ENCODE measurements at regions not wholly inside any gene's neighbourhood (a gene's known extent, or its start where the extent isn't known, plus 50 kb on each side); places are given as distances from the start of the nearest gene placed in this dataset.
A peak's percentile ranks its signal among the peaks of the same experiment; 100 is the strongest.

DNA sequence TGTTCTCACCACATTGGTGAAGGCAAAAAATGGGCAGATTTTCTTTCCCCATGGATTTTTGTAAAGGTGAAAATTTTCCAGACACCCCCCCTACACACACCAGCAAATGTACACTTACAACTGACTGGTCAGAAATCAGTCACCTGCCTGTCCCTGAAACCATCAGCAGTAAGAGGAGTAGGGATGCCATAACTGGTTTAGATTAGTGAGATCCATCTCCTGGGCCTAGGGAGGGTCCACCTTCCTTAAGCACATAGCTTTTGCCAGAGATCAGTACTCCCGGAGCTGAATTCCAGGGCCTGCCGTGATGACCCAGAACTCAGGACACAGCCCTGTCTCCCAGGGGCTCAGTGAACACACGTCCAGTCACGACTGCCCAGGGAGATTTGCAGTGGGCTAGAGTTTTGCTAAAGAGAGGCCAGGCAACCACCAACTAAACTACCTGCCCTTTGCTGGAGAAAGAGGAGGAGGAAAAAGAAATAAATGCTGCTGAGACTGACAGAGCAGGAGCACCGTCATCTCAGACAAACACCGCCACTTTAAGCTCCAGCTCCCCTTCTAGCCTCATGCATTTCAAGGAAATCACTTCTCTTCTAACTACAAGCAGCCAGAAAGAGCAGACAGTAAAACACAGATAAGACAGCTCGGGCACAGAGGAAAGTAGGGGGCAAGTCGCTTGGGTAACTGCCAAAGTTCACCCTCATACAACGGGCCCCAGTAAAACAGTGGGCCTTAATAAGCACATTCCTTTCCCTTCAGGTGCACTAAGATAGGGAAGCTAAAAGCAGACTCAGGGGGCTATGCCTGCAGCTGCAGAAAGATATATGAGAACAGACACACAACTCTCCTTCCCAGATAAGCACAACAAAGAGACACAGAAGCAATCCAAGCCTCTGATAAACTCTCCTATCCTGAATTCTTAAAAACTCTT, 82.6 kb upstream of the SPTLC3 start:
- H3K27ac Mint-ChIP-seq, result no peak overlapping the region
- H3K36me3 Mint-ChIP-seq, result no peaks in the 10 kb centered on the region

DNA sequence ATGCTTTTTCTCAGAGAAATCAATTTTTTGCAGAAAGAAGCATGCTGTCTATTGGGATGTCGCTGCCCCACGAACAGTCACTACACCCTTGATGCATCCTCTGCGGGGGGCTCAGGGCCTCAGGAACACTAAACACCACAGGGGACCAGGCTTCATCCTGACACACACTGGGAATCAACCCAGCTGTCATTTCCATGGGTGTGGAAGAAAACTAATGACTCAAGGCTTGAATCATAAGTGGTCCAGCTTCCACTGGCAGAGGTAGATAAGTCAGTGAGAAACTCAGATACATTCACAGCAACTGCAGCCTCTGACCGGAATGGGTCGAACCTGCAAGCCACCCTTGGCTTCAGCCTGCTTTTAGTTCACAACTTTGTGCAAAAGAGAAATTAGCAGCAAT, 81.3 kb upstream of the SPTLC3 start:
- Mint-ChIP-seq H3K4me3 (no peak overlapping the region), H3K27ac (no peak overlapping the region), H3K27me3 (no peaks in the 10 kb centered on the region), H3K9me3 (no peaks in the 10 kb centered on the region), H3K36me3 (no peaks in the 10 kb centered on the region), H3K4me1 (ENCODE audit: unreplicated experiment) (peaks cover 34% of the 10 kb centered on the region)
- no peak for DNase-seq (ENCODE audit: extremely low spot score, unreplicated experiment)
- TF ChIP-seq, protein P1, sequence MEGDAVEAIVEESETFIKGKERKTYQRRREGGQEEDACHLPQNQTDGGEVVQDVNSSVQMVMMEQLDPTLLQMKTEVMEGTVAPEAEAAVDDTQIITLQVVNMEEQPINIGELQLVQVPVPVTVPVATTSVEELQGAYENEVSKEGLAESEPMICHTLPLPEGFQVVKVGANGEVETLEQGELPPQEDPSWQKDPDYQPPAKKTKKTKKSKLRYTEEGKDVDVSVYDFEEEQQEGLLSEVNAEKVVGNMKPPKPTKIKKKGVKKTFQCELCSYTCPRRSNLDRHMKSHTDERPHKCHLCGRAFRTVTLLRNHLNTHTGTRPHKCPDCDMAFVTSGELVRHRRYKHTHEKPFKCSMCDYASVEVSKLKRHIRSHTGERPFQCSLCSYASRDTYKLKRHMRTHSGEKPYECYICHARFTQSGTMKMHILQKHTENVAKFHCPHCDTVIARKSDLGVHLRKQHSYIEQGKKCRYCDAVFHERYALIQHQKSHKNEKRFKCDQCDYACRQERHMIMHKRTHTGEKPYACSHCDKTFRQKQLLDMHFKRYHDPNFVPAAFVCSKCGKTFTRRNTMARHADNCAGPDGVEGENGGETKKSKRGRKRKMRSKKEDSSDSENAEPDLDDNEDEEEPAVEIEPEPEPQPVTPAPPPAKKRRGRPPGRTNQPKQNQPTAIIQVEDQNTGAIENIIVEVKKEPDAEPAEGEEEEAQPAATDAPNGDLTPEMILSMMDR (conservative IDR thresholded peaks at IDR 0.05), result no peak

More for the DNA sequence above, 82.6 kb upstream of the SPTLC3 start:
- DNase-seq (ENCODE audit: extremely low spot score, unreplicated experiment), result no peak
- Mint-ChIP-seq H3K4me3 (no peak overlapping the region), H3K4me1 (ENCODE audit: unreplicated experiment) (peaks cover 34% of the 10 kb centered on the region), H3K27me3 (no peaks in the 10 kb centered on the region), H3K9me3 (peaks cover 8% of the 10 kb centered on the region)
- TF ChIP-seq, protein P1 (conservative IDR thresholded peaks at IDR 0.05), result no peak

DNA sequence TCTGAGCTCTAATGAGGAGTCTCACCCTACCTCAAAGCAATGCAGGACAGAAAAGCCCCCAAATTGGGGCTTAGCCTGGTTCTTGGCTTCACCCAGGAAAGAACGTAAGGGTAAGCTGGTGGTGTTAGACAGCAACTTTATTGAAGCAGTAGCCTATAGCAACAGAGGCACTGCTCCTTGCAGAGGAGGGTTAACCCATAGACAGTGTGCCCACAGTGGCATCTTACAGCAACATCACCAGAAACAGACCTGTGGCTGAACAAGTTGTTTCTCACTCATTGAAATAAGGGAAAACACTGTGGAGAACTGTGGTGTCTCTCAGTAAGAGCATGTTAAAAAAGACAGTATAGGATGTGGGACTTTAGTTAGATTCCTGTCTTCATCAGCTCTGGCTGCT, 80.4 kb upstream of the SPTLC3 start:
- Mint-ChIP-seq H3K4me1 (ENCODE audit: unreplicated experiment) (peaks cover 34% of the 10 kb centered on the region), H3K27ac (no peak overlapping the region)
- no peak for DNase-seq (ENCODE audit: extremely low spot score, unreplicated experiment)

DNA sequence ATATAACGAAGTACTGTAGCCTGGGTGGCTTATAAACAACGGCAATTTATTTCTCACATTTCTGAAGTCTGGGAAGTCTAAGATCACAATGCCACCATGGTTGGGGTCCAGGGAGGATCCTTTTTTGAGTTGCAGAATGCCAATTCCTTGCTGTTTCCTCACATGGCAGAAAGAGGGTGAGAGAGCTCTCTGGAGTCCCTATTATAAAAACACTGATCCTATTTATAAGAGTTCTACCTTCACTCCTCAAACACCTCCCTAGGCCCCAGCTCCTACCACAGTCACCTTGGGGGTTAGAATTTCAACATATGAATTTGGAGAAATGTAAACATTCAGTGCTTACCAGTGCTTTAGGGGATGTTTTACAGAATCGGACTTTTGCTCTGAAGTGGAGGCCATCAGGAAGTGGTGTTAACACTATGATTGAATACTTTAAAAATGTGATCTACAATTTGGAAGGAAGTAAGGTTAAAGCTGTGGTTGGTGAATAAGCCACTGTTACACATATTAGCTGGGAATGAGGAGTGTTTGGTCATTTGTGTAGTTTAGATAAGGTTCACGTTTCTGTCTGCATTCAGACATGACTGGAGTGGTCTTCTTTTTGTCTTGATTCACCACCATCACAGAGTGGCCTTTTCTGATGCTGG, 79.9 kb upstream of the SPTLC3 start:
- no peak for DNase-seq (ENCODE audit: extremely low spot score, unreplicated experiment)
- H3K27me3 Mint-ChIP-seq, result no peaks in the 10 kb centered on the region
- peak overlapping the region; percentile 5 for H3K27ac Mint-ChIP-seq
- no peak overlapping the region for H3K4me3 Mint-ChIP-seq
- TF ChIP-seq, protein P1 (conservative IDR thresholded peaks at IDR 0.05), result no peak
- H3K9me3 Mint-ChIP-seq, result no peaks in the 10 kb centered on the region
- no peaks in the 10 kb centered on the region for H3K36me3 Mint-ChIP-seq
- peaks cover 34% of the 10 kb centered on the region for H3K4me1 Mint-ChIP-seq (ENCODE audit: unreplicated experiment)

More for the DNA sequence above, 80.4 kb upstream of the SPTLC3 start:
- Mint-ChIP-seq H3K9me3 (no peaks in the 10 kb centered on the region), H3K27me3 (no peaks in the 10 kb centered on the region), H3K4me3 (no peak overlapping the region), H3K36me3 (no peaks in the 10 kb centered on the region)
- TF ChIP-seq, protein P1 (conservative IDR thresholded peaks at IDR 0.05), result no peak

DNA sequence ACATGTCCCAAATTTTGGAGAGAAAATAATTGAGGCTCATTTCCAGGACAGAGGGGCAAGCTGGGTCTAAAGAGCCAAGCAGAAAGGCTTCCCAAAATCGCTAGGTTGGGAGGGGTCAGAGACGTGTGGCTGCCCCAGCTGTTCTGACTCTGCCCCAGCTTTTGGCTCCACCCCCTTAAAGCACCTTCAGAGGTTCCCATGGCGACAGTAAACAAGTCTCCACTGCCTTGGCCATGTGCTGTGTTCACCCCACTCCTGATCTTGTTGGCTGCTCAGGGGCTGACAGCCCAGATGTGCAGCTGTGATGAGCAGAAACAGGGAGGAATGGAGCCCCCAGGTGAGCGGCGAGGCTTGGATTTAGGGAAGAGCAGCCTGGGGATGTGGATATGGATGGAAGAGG, 72.8 kb upstream of the SPTLC3 start:
- H3K9me3 Mint-ChIP-seq, result no peaks in the 10 kb centered on the region
- no peak for DNase-seq (ENCODE audit: extremely low spot score, unreplicated experiment)
- H3K4me1 Mint-ChIP-seq (ENCODE audit: unreplicated experiment), result no peaks in the 10 kb centered on the region
- TF ChIP-seq, protein P1 (conservative IDR thresholded peaks at IDR 0.05), result no peak
- no peak overlapping the region for H3K27ac Mint-ChIP-seq
- no peaks in the 10 kb centered on the region for H3K36me3 Mint-ChIP-seq
- no peaks in the 10 kb centered on the region for H3K27me3 Mint-ChIP-seq
- H3K4me3 Mint-ChIP-seq, result no peak overlapping the region

All from type B pancreatic cell (in vitro differentiated cells).